HG02623 (cell line): ENCODE measurements at regions not wholly inside any gene's neighbourhood (a gene's known extent, or its start where the extent isn't known, plus 50 kb on each side); places are given as distances from the start of the nearest gene placed in this dataset.
"Not testable (repeated sequence)": the region's sequence is repeated elsewhere in the genome, so short reads cannot be mapped to it uniquely, and the experiment has no call there.

ENCODE experiments used
- ATAC-seq: cut with Tn5 transposase; IDR thresholded peaks from one replicate; pipeline ENCODE4 v1.9.1; 2021; ENCODE audit warnings: moderate library complexity; ENCODE audit not compliant: unreplicated experiment

DNA sequence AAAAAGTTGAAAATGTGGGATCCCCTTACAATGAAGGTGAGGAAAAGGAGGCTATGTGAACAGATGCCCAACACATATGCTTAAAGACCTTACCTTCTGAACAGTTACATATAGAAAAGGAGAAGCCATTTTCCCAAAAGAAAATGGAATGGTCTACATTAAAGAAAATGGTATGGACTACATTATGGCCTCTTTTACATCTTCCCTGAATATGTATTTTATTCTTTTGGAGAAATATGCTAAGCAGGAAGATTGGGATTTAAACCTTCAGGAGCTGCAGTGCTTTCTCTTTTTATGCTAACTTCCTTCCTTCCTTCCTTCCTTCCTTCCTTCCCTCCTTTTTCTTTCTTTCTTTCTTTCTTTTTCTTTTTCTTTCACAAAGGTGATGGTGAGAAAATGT is 155.4 kb downstream of the SEC23IP start:
- ATAC-seq: no peak

- no peak for ATAC-seq
Observed at GRCh38 chr10:120048391-120048790, 155.9 kb downstream of the SEC23IP start.

- ATAC-seq: no peak
Observed at GRCh38 chr10:120051671-120052070, 159.1 kb downstream of the SEC23IP start.

- no peak for ATAC-seq
Observed at GRCh38 chr10:120052964-120053702, 160.6 kb downstream of the SEC23IP start.

- ATAC-seq: not testable (repeated sequence)
Observed at GRCh38 chr10:120059790-120060189, 167.3 kb downstream of the SEC23IP start.

DNA sequence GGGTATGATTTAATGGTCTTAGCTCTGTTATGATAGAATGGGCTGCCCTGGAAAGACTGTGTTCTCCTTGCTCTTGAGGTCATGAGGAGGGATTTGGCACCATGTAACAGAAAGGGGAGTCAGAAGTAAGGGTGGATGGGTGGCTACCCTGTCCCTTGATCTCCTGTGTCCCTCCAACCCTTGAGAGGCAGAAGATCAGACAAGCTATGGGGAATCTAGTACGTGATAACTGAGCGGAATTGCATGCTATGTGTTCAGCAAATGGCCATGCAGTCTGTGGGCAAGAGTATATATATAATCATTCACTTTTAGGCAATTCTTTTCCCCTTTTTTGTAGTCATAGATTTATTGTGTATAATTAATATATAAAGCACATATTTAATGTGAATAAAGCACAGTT is 174.9 kb downstream of the SEC23IP start:
- no peak for ATAC-seq

DNA sequence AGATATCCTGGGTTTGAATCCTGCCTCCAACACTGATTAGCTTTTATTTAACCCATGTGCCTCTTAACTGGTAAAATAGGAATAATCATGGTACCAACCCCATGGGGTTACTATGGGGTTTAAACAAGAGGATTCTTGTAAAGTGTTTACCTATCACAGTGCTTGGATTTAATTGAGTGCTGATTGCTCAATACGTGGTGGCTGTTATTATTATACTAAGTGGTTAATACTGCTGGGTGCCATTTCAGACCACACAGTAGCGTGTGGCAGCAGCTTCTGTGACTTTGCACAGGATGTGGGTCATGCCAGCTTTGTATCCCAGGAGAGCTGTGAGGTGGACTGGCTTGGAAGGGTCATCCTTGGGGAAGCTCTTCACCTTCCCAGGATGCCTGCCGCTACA is 177.2 kb downstream of the SEC23IP start:
- no peak for ATAC-seq

DNA sequence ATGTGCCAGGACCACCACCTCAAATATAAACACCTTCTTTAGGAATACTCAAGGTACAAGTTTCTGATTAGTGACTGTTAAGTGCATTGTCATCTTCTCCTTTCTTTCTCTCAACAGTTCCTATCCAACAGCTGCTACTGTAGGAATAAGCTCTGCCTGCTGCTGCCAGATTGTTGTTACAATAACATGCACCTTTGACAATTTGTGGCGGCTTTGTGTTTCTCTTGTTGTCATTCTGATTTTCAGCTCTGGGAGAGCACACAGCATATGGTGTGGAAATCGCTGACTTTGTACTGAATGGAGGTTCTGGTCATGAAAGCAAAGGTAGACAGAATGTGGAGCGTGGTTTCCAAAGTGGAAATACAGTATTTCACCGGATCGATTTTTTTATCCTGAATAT is 182.8 kb downstream of the SEC23IP start:
- no peak for ATAC-seq

DNA sequence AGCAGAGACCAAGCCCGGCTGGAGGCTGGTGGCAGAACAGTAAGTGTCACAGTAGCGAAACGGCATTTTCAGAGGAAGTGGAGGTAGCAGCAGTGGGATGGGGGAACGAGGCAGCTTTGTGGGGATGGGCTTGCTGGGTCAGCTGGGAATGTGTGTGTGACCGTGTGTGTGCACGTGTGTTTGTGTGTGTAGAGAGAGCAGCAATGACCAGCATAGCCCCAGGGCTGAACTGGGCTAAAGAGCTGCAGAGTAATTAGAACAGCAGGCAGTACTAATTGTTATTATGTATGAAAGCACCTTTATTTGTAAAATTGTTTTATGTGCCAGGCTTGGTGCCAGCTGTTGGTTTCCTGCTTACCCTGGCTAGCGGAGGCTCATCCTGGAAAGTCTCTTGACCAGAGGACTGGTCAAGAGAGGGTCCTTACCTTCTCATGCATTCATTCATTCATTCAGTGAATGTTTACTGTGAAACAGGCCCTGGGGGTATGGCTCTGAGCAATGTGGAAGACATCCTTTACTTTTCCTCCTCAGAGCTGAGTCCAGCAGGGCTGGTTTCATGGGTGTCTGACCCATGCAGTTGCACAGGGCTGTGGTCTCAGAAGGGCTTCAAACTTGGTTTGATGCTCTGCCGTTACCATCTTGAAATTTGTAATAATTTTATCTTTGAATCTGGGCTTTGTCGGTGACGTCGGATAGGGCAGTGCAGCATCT is 184.6 kb downstream of the SEC23IP start:
- ATAC-seq: no peak

DNA sequence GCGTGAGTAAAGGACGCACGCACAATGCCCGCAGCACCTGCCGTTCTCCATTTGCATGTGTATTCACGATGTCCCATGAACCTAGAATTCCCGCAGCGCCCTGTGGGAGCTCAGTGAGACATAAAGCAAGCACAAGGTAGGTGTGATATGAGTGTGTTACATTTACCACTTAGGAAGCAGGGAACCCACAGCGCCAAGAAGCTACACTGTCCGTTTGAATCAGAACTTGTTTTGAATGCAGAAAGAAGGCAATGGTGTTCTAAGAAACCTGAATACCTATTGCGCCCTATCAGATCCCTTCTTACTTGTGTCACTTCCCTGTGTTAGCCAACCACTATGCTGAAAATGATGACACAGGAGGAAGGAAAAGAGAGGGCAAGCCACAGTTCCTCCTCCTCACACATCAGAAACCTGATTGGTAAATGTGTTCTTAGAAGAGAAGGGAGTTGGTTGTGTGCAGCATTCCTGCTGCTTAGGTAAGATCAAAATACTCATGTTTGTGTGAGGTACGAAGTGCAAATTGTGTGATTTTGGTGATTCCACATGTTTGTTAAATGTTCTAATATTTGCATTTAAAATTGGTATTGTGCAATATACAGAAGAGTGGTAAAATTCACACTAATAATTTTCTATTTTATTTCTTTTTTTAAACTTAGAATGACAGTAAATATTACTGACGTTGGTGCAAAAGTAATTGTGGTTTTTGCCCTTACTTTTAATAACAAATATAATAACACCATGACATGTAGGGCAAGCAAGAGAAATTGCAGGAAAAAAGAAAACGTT is 185.4 kb downstream of the SEC23IP start:
- no peak for ATAC-seq

GRCh38 chr10:120085096-120085796 is 192.7 kb downstream of the SEC23IP start:
- ATAC-seq: no peak

- ATAC-seq: no peak
Observed at GRCh38 chr10:120086066-120086465, 193.5 kb downstream of the SEC23IP start.

- no peak for ATAC-seq
Observed at GRCh38 chr10:120087109-120087508, 194.6 kb downstream of the SEC23IP start.

DNA sequence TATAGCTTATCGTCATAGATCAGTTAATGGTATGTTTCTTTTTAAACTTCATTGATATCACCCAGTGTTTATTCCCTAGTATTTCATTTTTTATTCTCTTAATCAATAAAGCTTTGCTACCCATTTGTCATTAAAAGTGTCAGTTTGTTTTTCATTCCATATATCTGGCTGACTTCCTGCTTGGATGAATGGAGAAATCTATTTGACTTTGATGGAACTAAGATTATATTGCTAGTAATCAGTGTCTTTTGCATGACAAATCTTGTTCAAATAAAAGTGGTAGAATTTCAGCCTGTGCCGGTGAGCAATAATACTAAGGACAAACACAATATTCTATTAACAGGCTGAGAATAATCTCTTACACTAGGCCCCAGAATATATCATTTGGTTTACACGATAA is 203.3 kb downstream of the SEC23IP start:
- ATAC-seq: no peak

DNA sequence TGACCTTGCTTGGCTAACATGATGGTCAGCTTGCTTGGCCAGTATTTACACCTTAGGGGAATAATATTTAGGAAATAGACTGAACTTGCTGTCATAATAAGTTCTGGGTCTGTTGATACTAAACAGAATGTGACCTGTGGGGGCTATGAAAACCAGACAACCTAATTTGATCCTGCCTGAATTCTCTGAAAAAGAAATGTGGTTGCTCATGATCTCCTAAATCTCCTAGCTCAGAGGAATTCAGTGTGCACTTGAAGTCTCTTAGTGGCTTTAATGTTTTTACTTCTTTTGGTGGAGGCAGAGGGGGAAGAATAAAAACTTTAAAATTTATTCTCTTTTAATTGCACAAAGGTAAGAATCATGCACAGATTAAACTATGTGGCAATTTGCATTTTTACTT is 205.2 kb downstream of the SEC23IP start:
- no peak for ATAC-seq

- ATAC-seq: no peak
Observed at GRCh38 chr10:120098232-120098930, 205.9 kb downstream of the SEC23IP start.

GRCh38 chr10:120103738-120104560 is 211.4 kb downstream of the SEC23IP start:
- no peak for ATAC-seq

- no peak for ATAC-seq
Observed at GRCh38 chr10:120105001-120105400, 212.5 kb downstream of the SEC23IP start.

- no peak for ATAC-seq
Observed at GRCh38 chr10:120105492-120105891, 213.0 kb downstream of the SEC23IP start.

- ATAC-seq: no peak
Observed at GRCh38 chr10:120108916-120109315, 216.4 kb downstream of the SEC23IP start.
